ENCODE measurements at regions not wholly inside any gene's neighbourhood (a gene's known extent, or its start where the extent isn't known, plus 50 kb on each side); places are given as distances from the start of the nearest gene placed in this dataset.

DNA sequence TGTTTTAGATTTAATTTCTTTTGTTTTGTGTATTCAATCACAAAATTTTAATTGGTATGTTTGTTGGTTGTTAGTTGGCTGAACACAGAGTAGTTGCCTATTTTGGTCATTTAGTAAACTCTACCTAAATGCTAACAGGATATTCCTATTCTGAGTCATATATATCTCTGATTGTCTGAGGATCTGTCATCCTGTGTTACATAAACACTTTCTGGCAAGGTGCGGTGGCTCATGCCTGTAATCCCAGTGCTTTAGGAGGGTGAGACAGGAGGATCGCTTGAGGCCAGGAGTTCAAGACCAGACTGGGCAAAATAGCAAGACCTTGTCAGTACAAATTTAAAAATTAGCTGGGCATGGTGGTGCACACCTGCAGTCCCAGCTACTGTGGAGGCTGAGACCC is 178.6 kb downstream of the PLCE1 start:
- TF ChIP-seq NFE2L2 (conservative IDR thresholded peaks at IDR 0.05; ENCODE audit: low read length) (no peak), TP53 (CRISPR knock-in tag; IDR thresholded peaks at IDR 0.05) (no peak), MYC (IDR thresholded peaks at IDR 0.05; ENCODE audit: borderline replicate concordance, low read length) (no peak), HEYL (CRISPR knock-in tag; IDR thresholded peaks at IDR 0.05) (no peak), PHF8 (IDR thresholded peaks at IDR 0.05; ENCODE audit: borderline replicate concordance, low read depth) (no peak), BHLHE40 (IDR thresholded peaks at IDR 0.05; ENCODE audit: low read depth, low read length) (no peak), CBX8 (IDR thresholded peaks at IDR 0.05) (no peak), JUN (IDR thresholded peaks at IDR 0.05) (no peak), CBX2 (IDR thresholded peaks at IDR 0.05; ENCODE audit: borderline replicate concordance, low read depth) (no peak), RNF2 (IDR thresholded peaks at IDR 0.05; ENCODE audit: borderline replicate concordance, low read depth) (no peak)
- TF ChIP-seq, protein P1, sequence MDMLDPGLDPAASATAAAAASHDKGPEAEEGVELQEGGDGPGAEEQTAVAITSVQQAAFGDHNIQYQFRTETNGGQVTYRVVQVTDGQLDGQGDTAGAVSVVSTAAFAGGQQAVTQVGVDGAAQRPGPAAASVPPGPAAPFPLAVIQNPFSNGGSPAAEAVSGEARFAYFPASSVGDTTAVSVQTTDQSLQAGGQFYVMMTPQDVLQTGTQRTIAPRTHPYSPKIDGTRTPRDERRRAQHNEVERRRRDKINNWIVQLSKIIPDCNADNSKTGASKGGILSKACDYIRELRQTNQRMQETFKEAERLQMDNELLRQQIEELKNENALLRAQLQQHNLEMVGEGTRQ (IDR thresholded peaks at IDR 0.05) = no peak
- TF ChIP-seq, protein P2, sequence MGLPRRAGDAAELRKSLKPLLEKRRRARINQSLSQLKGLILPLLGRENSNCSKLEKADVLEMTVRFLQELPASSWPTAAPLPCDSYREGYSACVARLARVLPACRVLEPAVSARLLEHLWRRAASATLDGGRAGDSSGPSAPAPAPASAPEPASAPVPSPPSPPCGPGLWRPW (IDR thresholded peaks at IDR 0.05) = no peak
- WGBS (ENCODE audit: missing lambda C conversion rate) = 76% methylated on average over 2 of the region's 2 CpGs
- ChIA-PET CTCF (no interaction called here), POLR2A (no interaction called here)
- H3K9me3 ChIP-seq = no peaks in the 10 kb centered on the region
- no peak overlapping the region for H3K4me2 ChIP-seq
- H3K4me3 ChIP-seq = no peak overlapping the region
- ATAC-seq (no peak), FAIRE-seq (no peak), DNase-seq (ENCODE audit: low read depth in 1 of 2, low spot score in 1 of 2) (no peak)
- H3K4me1 ChIP-seq = no peaks in the 10 kb centered on the region
- no peak overlapping the region for H3K27ac ChIP-seq

DNA sequence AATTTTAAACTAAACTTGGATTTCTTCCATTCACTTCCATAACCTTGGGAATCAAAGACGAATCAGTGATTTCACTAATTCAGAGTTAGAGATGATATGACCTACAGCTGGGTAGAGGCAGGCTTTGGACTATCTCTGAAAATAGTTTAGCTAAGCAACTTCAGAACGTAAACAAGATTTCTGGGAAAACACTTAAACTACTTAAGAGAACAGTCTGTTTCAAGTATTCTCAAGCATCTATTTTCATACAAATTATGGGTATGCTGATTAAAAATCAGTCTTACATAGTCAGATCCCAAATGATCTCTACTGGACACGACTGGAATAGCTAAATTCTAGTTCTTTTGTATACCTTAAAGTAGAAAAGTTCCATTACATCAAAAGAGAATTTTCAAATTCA is 179.9 kb downstream of the PLCE1 start:
- TF ChIP-seq MAFK (IDR thresholded peaks at IDR 0.05; ENCODE audit: partially characterized antibody) (no peak), MAZ (IDR thresholded peaks at IDR 0.05; ENCODE audit: borderline replicate concordance, low read depth, low read length) (no peak), SREBF2 (IDR thresholded peaks at IDR 0.05) (no peak), ZFP36 (IDR thresholded peaks at IDR 0.05; ENCODE audit: borderline replicate concordance, partially characterized antibody) (no peak), ESRRA (IDR thresholded peaks at IDR 0.05; ENCODE audit: borderline replicate concordance, low read length) (no peak), SMC3 (IDR thresholded peaks at IDR 0.05) (no peak), MYC (IDR thresholded peaks at IDR 0.05; ENCODE audit: borderline replicate concordance, low read length) (no peak), RAD21 (conservative IDR thresholded peaks at IDR 0.05 in 1 of 2, IDR thresholded peaks at IDR 0.05 in 1 of 2) (no peak), CHD2 (IDR thresholded peaks at IDR 0.05; ENCODE audit: low read length, partially characterized antibody) (no peak), BHLHE40 (IDR thresholded peaks at IDR 0.05; ENCODE audit: low read depth, low read length) (no peak), NFE2L2 (conservative IDR thresholded peaks at IDR 0.05; ENCODE audit: low read length) (no peak), FOSB (CRISPR knock-in tag; IDR thresholded peaks at IDR 0.05) (no peak), FOSL2 (IDR thresholded peaks at IDR 0.05) (no peak), FOSL2 (CRISPR knock-in tag; IDR thresholded peaks at IDR 0.05) (no peak), EHF (CRISPR knock-in tag; IDR thresholded peaks at IDR 0.05) (no peak), GATA3 (IDR thresholded peaks at IDR 0.05; ENCODE audit: borderline replicate concordance) (no peak), JUNB (IDR thresholded peaks at IDR 0.05) (no peak), CEBPB (IDR thresholded peaks at IDR 0.05) (no peak), ZC3H11A (IDR thresholded peaks at IDR 0.05) (no peak)
- TF ChIP-seq, protein P3, sequence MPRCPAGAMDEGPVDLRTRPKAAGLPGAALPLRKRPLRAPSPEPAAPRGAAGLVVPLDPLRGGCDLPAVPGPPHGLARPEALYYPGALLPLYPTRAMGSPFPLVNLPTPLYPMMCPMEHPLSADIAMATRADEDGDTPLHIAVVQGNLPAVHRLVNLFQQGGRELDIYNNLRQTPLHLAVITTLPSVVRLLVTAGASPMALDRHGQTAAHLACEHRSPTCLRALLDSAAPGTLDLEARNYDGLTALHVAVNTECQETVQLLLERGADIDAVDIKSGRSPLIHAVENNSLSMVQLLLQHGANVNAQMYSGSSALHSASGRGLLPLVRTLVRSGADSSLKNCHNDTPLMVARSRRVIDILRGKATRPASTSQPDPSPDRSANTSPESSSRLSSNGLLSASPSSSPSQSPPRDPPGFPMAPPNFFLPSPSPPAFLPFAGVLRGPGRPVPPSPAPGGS (IDR thresholded peaks at IDR 0.05) = no peak
- ATAC-seq (no peak), DNase-seq (ENCODE audit: low read depth in 1 of 2, low spot score in 1 of 2) (no peak), FAIRE-seq (no peak)
- POLR2A ChIA-PET = no interaction called here
- no peaks in the 10 kb centered on the region for H3K9me3 ChIP-seq
- CTCF ChIA-PET = no interaction called here
- H3K27ac ChIP-seq = no peak overlapping the region
- no peak overlapping the region for H3K4me3 ChIP-seq
- no peak overlapping the region for H3K4me2 ChIP-seq
- peaks cover 5% of the 10 kb centered on the region; the same call in 1 of the 3 replicates for H3K4me1 ChIP-seq
- WGBS (ENCODE audit: missing lambda C conversion rate) = 85% methylated on average over 3 of the region's 3 CpGs

Measured in A549 (cell line).